Stimulated activated CD4-positive, alpha-beta T cell treated with anti-CD3 and anti-CD28 coated beads, Interleukin-2, amount 100 ng/mL, for 24 hours (primary cell): ENCODE measurements at regions not wholly inside any gene's neighbourhood (a gene's known extent, or its start where the extent isn't known, plus 50 kb on each side); places are given as distances from the start of the nearest gene placed in this dataset.

Source experiments
- DNase-seq, 2 donors: peaks; one replicate each; pipeline ENCODE4 v3.0.0-alpha.2; 2020

DNA sequence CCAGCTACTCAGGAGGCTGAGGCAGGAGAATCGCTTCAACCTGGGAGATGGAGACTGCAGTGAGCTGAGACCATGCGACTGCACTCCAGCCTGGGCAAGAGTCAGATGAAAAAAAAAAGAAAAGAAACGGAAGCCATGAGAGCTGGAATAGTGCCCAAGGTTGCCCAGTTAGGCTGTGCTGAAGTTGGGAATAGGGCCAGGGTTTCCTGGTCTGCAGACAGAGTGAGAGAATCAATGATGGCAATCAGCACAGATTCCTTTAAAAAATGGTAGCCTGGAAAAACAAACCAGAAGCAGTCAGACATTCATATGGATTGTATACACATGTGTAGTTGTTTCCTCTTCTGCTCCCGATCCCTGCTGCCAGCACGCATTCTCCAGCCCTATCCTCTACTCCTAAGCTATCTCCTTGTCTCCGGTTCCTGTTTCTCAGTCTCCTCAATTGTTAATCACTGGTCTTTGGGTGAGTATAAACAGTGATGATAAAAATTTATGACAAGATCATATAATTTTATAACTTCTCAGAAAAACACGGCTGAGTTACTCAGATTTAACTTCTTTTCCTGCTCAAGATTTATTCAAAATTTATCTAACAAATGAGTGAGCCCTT lies 316.2 kb upstream of the UMPS start:
- DNase-seq = no peak

DNA sequence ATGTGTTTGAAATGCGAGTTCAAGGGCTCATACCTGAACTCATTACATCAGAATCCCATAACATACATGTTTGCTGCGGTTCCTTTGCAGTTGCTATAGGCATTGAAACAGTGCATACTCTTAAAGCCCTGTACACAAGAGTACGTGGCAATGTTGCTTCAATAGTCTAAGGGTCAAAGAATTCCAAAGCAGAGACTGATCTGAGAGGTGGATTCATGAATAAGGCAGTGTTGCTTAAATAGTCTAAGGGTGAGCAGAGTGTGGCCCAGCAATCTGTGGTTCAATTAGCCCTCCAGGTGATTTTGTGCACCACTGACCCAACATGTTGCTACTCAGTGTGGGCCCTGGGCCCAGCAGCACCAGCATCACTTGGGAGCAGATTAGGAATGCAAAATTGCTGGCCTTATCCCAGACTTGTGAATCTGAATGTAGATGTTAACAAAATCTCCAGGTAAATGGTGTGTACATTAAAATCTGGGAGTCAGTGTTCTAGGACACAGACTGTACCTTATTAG lies 314.7 kb upstream of the UMPS start:
- no peak for DNase-seq

DNA sequence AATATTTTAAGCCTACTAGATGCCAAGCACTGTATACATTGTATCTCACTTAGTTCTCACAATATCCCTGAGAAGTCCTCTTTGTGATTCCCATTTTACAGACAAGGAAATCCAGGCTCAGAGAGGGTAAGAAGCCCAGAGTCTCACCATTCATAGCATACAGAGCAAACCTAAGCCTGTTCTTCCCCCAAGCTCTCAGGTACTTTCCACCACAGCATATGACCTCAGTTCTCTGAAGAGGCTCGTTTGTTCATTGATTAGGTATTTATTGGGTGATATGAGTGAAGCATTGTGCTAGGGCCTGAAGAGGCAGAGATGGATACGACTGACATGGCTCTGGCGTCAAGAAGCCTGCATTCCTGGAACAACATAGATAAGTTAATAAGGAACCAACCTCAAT lies 310.9 kb upstream of the UMPS start:
- no peak for DNase-seq

DNA sequence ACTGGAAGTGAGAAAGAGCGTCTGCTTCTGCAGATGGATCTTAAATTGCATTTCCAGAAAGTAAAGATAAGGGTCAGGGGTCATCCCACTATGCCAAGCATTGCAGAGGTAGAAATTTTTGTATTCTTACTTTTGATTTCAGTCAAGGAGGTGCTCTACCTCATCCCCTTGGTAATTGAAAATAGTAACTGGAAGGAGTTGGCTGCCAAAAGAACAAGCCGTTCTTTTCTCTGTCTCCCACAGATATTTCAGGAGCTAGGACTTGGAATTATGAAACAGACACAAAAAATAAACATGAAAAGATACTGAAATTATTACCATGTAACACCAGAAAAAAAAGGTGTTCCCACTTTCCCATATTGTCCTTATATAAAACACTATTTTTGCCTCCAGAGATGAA lies 309.9 kb upstream of the UMPS start:
- no peak for DNase-seq

DNA sequence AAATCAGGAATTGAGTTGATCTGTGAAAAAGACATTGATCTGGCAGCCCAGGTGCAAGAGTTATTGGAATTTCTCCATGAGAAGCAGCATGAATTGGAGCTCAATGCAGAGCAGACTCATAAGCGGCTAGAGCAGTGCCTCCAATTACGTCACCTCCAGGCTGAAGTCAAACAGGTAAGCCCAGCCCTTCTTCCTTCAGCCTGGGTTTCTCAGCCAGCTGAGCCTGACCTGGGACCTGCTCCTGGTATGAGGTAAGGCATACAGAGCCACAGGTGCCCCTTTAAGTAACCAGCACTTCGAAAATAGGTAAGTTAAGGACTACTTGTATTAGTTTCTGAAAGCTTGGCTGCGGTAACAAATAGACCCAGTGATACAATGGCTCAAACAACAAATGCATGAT lies 307.4 kb upstream of the UMPS start:
- DNase-seq = no peak

DNA sequence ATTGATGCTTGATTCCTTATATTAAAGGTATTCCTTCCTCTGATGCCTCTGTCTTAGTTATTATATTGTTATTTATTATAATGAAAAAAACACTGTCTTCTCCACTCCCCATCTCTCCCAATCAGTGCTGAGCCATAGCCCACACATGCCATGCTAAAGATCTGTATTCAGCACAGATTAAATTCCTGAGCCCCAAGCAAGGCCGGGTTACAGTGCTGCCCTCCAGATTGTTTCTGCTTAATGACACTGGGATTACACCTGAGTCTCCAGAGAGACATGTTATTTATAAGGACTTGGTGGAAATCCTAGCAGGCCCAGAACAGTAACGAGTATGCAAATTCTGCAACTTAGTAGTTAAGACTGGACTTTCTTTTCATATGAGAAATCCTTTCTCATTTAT lies 305.9 kb upstream of the UMPS start:
- no peak for DNase-seq

DNA sequence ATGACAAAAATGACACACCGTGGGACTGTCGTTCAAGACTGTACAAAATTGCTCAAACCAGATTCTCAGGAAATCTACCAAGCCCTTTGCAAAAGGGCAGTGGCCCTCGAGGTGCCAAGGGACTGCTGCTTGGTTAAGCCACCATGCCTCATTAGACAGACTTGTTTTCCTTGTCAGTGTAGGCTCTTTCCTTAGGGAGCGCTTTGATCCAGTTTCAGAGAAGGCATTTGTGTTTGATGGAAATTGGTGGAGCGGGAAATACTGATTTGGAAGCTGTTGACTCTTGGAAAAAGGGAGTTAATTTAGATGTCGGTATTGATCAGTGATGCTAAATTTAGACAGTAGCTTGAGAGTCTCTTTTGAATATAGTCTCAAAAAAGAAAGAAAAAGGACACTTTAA lies 304.3 kb upstream of the UMPS start:
- DNase-seq = no peak

DNA sequence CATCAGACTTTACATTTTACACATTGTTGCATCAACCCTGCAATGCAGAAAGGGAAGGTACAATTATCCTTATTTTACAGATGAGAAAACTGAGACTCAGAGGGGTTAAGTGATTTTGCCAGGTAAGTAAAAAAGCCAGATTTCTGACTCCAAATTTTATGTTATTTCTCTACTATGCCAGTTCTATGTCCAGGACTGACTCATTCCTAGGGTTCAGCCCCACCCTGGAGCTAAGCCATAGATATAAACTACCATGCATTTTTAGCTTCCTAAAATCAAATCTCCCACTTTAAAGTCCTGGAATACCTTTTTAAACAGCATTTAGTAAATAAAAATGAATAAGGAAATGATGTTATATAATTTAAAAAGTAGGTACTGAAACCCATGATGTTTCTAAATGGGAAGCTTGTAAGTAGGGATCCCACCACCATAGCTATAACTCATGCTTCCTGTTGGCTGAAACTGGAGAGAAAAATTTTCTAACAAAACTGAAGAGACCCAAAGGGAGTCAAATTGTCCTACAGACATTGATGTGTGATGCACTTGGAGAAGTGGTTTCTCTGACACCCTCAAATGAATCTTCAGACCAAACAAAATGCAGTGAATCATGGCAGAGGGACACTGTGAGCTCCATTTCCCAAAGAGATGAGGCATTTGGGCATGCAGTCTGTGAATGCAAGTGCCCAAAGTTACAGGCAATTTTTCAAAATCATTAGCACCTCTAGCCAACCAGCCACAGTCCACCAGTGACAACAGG lies 301.7 kb upstream of the UMPS start:
- DNase-seq = no peak

DNA sequence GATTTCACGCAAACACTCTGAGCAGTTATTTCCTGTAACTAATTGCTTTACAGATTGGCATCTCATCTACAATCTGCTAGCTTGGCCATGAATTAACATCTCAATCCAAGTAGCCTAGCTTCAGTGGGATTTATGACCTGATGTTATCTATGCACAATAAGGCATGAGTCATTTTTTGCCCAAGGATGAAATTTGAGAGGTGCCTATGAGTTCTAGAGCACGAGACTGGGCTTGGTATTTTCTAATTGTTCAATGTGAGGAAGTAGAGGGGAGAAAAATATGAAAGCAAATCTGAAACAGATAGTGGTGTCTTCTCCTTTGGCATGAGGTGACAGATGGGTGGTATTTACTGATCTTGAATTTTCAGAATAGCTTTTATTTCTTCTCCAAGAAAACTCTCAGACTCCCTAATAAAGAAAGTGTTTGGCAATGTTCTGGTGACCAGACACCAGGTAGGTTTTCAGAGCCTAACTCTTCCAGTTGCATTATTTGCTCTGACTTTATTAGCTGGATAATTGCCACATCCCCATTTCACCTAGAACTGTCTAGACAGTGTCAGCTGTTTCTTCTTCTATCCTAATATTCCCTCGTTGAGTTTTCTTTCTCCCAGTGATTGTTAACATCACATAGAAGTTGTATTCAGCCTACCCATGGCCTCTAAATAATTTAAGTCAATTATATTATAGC lies 301.0 kb upstream of the UMPS start:
- no peak for DNase-seq

DNA sequence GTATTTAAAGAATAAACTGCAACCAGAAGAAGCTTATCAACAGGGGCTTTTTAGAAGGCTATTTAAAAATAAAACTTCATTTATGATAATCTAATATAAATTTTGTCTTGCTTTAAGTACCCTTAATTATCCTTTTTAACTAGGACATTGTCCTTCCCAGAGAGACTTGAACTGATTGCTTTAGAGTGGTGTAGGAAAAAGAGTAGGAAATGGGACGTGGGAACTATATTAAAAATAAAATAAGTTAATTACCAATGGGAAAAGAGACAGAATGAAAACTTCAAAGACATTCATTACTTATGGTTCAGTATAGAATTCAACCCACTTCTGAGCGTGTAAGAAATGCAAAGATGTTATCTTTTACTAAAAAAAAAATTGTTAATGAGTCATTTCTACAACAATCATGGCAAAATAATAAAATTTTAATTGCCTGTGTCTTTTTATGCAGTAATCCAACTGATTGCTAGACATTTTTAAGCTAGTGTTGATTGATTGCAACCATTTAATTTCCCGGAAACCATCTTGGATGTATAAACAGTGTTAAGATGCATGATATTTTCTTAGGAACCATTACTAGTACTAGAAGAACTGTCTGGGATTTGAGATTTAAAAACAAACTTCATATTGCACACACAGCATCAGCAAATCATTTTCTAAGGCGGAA lies 298.8 kb upstream of the UMPS start:
- DNase-seq = no peak

DNA sequence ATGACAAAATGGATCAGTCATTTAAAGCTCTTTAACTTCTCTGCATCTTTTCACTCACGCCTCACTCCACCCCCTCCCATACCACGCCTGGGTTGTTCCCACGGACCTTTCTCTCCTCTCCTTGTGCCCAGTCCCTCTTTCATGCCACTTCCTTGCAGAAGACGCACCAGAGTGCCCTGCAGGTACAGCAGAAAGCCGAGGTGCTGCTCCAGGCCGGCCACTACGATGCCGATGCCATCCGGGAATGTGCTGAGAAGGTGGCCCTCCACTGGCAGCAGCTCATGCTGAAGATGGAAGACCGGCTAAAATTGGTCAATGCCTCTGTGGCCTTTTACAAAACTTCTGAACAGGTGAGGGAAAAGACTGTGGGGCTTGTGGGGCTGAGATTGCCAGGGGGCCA lies 296.1 kb upstream of the UMPS start:
- DNase-seq = no peak

DNA sequence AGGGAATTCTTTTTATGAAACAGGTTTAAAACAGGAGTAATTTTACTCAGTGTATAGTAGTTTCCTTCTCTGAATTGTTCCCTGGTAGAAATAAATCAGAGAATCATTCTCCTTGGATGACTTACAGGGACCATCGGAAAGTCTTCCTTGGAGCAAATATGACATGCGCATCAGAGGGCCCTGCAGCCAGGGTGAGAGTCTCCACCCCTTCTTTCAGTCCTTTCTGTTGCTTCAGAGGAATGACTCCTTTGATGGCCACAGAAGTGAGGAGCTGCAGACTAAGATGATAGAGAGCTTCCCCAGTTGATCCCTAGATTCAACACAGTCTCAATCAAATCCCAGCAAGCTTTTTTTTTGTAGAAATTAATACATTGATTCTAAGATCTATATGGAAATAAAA lies 294.8 kb upstream of the UMPS start:
- no peak for DNase-seq

DNA sequence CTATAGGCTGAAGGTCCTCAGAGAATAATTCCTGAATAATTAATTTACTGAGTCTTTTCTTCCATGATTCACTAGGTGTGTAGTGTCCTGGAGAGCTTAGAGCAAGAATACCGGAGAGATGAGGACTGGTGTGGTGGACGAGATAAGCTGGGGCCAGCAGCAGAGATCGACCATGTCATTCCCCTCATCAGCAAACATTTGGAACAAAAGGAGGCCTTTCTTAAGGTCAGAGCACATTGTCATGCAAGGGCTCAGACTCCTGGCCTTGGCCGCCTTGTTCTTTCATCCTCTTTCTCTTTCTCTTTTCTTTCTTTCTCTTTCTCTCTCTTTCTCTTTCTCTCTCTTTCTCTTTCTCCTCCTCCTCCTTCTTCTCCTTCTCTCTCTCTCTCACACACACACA lies 291.4 kb upstream of the UMPS start:
- no peak for DNase-seq

DNA sequence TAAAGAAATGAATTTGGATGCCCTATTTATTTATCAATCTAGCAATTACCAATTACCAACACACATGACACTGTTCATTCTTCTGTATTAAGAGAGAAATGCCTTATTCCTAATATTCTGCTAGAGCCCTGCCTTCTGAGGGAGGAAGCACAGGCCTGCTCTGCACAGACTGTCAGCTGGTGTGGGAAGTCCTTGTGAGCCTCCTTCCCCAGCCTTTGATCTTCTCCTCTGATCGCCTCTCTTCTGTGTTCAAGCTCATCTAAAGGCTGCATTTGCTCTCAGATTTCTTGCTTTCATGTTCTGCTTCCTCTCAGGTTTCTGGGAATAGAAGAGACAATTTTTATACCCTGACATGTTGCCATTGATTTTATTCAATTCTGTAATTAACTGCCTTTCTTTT lies 290.6 kb upstream of the UMPS start:
- no peak for DNase-seq

DNA sequence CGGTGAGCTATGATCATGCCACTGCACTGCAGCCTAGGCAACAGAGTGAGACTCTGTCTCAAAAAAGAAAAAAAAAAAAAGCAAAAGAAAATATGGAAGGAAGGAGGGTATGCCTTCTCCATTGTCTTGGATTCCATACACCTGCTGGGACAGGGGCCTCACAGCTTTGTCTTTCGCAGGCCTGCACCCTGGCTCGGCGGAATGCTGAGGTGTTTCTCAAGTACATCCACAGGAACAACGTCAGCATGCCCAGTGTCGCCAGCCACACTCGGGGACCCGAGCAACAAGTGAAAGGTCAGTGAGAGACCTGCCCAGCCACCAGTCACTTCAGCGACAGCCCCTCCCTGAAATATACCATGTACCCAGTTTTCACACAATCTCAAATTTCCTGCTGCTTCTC lies 288.5 kb upstream of the UMPS start:
- no peak for DNase-seq

DNA sequence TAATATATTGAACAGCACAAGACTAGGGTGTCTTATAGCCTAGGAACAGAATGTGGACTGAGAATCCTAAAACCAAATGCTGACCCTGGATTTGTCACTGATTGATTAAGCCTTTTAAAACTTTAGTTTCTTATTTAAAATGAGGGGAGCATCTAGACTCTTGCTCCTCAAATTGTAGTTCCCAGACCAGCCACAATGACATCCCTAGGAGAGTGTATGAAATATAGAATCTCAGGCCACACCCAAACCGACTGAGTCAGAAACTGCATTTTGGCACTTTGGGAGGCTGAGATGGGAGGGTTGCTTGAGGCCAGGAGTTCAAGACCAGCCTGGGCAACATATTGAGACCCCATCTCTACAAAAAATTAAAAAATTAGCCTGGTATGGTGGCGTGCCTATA lies 287.8 kb upstream of the UMPS start:
- no peak for DNase-seq

DNA sequence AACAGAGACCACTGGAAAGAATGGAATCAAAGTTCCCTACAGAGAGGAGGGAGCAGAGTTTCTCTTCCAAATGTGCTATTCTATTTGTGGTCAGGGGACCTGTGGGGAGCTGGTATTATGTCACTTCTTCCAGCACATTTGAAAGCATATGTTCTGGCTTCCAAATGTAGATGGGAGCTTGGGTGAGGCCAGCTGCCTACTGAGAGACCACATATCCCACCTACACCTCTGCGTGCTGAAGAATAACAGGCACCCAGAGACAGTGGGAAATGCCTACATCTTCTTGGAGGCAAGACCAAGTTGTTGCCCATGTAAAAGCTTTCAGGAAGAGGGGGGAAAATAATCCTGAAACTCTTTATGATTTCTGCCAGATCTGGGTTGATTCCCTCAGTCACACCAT lies 286.8 kb upstream of the UMPS start:
- no peak for DNase-seq

DNA sequence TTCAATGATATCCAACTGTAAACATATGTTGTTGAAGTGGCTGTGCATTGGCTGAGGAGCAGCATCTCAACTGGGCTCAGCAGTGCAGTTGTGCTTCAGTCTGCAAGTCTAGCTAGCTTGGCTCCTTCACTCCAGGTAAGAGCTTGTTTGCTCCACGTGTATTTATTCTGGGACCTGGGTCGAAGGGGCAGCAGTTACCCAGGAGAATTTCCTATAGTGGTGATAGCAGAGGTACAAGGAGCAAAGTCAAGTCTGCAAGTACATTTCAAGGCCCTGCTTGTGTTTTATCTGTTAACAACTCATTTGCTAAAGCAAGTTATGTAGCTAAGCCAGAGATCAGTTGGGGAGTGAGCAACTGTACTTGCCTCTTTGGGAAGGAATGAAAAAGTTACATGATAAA lies 286.2 kb upstream of the UMPS start:
- no peak for DNase-seq

DNA sequence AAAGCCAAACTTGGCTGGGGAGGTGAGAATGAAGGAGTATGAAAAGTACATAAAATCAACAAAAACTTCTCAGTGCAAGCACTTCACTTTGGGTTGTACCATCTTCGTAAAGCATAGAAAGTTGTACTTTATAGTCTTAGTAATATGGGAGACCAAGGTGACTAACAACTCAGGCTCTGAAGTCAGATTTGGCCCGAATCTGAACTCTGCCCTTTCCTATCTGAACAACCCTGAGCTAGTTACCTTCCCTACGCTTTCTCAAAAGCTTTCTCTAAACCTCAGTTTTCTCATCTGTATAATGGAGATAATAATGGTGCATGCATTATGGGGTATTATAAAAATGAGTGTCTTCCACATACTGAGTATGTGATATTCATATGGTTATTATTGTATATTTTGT lies 285.4 kb upstream of the UMPS start:
- no peak for DNase-seq

DNA sequence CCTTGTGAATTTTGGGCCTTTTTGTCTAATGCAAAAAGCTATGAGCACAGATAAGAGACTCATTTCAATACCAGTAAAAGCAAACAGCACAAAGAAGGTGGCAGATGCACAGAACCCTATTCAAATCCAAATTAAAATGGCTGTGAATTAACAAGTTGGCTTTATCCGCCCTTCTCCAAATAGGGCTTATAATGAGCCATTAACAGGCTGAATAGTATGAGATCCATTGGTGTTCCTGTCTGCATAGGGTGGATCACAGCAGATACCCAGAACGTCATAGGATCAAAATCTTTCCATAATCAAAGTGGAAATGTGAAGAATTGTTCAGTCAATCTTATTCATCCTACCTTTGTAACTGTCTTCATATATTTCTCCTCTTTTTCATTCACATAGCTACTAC lies 282.4 kb upstream of the UMPS start:
- no peak for DNase-seq

DNA sequence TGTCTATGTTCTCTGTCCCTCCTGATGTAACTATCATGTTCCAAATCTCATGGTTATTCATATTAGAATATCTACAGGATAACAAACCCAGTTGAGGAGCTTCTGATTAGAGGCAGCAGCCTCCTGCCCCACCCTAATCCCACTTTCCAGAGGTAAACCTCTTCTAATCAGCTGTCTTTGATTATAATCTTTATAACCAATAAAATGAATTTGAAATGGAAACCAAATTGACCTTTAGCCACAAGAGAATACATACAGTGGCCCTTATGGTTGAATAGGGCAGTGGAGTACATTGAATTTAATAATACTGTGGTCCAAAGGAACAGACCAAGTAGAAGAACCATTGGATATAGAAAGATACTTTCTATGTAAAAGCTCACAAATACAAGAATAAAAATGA lies 281.3 kb upstream of the UMPS start:
- no peak for DNase-seq

DNA sequence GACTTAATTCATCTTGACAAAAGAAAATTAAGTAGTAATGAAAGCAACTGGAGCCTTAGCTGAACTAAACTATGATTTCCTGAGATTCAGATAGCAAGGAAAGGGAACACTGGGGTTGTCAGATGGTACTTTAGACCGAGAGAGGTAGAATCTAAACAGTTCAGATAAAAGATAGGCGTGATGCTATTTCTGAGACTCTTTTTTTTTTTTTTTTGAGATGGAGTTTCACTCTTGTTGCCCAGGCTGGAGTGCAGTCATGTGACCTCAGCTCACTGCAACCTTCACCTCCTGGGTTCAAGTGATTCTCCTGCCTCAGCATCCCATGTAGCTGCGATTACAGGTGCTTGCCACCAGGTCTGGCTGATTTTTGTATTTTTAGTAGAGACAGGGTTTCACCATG lies 279.9 kb upstream of the UMPS start:
- no peak for DNase-seq

DNA sequence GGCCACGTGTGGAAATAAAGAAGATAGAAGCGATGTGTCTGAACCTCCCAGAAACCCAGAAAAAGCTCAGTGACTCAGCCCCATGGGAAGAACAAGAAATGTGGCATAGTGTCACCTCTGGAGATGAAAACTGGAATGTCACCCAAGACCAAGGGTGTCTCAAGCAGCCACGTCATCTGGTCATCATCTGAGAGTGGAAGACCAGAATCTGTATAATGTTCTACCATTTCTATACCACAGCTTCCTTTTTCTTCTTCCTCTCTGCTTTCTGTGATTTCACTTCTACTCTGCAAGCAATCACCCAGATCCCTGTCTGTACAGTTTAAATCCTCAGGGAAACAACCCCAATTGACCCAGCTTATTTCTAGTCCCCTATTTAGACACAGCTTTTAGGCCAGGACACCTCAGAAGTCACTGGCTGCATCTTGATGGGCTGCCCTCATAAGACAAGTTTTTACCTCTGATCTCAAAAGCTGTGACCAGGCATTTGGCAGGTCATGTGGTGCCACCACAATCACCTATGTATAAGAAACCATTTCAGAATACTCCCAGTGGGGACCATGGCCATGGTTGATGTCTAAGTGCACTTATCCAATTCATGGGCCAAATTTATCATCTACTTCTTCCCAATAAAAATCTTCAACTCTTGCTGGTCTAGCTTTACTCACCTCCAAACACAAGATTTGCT lies 278.5 kb upstream of the UMPS start:
- no peak for DNase-seq
